Keratinocyte (primary cell): ENCODE measurements at regions not wholly inside any gene's neighbourhood (a gene's known extent, or its start where the extent isn't known, plus 50 kb on each side); places are given as distances from the start of the nearest gene placed in this dataset.

Experiments
- DNase-seq: peaks from one replicate; pipeline ENCODE4 v3.0.0-alpha.2; 2011; ENCODE audit warnings: low read depth, missing footprints, low spot score
- FAIRE-seq: peaks from 2 replicates; lab custom pipeline; 2011; peaks lifted over from hg19 to GRCh38; lab: Jason Lieb, UNC
- H2AFZ ChIP-seq: 2 replicates; pipeline ENCODE4 v1.6.0; 2012; ENCODE audit warnings: low read length, control low read depth, inconsistent platforms; ENCODE audit not compliant: control insufficient read depth
- H3K27ac ChIP-seq: 2 replicates; pipeline ENCODE4 v1.5.1; 2011; ENCODE audit warnings: low read length; ENCODE audit not compliant: control insufficient read depth, insufficient read depth
- H3K27me3 ChIP-seq: 3 replicates; pipeline ENCODE4 v1.6.0; 2011; ENCODE audit warnings: low read length; ENCODE audit not compliant: control insufficient read depth, insufficient read depth; ENCODE audit errors: extremely low read depth
- H3K36me3 ChIP-seq, 2 experiments: 2 replicates in 1 of 2; 3 replicates in 1 of 2; pipeline ENCODE4 v1.5.1; 2011; ENCODE audit warnings: low read length in 2 of 2, mild to moderate bottlenecking in 1 of 2; ENCODE audit not compliant: control insufficient read depth in 2 of 2, insufficient read depth in 2 of 2; ENCODE audit errors: extremely low read depth in 1 of 2
- H3K4me1 ChIP-seq: 3 replicates; pipeline ENCODE4 v1.5.1; 2011; ENCODE audit warnings: low read length; ENCODE audit not compliant: control insufficient read depth, insufficient read depth; ENCODE audit errors: extremely low read depth
- H3K4me2 ChIP-seq: 3 replicates; pipeline ENCODE4 v1.6.0; 2011; ENCODE audit warnings: low read depth, low read length; ENCODE audit not compliant: control insufficient read depth, insufficient read depth; ENCODE audit errors: extremely low read depth
- H3K4me3 ChIP-seq, 3 experiments: fragments of 200-600 bp in 1 of 3; sonication (generic) in 1 of 3; 2 replicates in 2 of 3; 3 replicates in 1 of 3; pipeline ENCODE4 v1.5.1; 2011 to 2016; ENCODE audit warnings: low read length in 3 of 3, mild to moderate bottlenecking in 3 of 3, control low read depth in 2 of 3, inconsistent platforms in 1 of 3, low read depth in 1 of 3, mixed read lengths in 1 of 3, mixed run types in 1 of 3, moderate library complexity in 1 of 3; ENCODE audit not compliant: control insufficient read depth in 2 of 3, insufficient read depth in 2 of 3; ENCODE audit errors: extremely low read depth in 1 of 3
- H3K79me2 ChIP-seq: 2 replicates; pipeline ENCODE4 v1.6.0; 2012; ENCODE audit warnings: low read length; ENCODE audit not compliant: control insufficient read depth, insufficient read depth
- H3K9ac ChIP-seq: 3 replicates; pipeline ENCODE4 v1.6.0; 2011; ENCODE audit warnings: low read length; ENCODE audit not compliant: control insufficient read depth, insufficient read depth; ENCODE audit errors: extremely low read depth
- H3K9me1 ChIP-seq: 3 replicates; pipeline ENCODE4 v1.6.0; 2011; ENCODE audit warnings: low read length; ENCODE audit not compliant: control insufficient read depth, insufficient read depth; ENCODE audit errors: extremely low read depth
- H3K9me3 ChIP-seq: 2 replicates; pipeline ENCODE4 v1.5.1; 2012; ENCODE audit warnings: low read depth, low read length; ENCODE audit not compliant: control insufficient read depth
- H4K20me1 ChIP-seq: 3 replicates; pipeline ENCODE4 v1.6.0; 2011; ENCODE audit warnings: low read length; ENCODE audit not compliant: control insufficient read depth, insufficient read depth; ENCODE audit errors: extremely low read depth
- EZH2 ChIP-seq: IDR thresholded peaks from one replicate; pipeline ENCODE4 v1.6.1; 2012; ENCODE audit warnings: inconsistent platforms, mild to moderate bottlenecking, low read length, moderate library complexity
- dilution Hi-C: fragments of 300-500 bp; cut with MboI; formaldehyde crosslinking; loops from one replicate; pipeline ENCODE4 v1.7.0; 2020; ENCODE audit warnings: low sequenced_read_pairs; ENCODE audit not compliant: extremely low pct_ligation_motif_present
- TF ChIP-seq, protein P1 (sequence below), 3 experiments: IDR thresholded peaks in 1 of 3; conservative IDR thresholded peaks in 1 of 3; optimal IDR thresholded peaks in 1 of 3; 2 replicates in 2 of 3; 3 replicates in 1 of 3; pipeline versions ENCODE3 to v1.5.1; 2011; ENCODE audit warnings: low read length in 3 of 3, mild to moderate bottlenecking in 3 of 3, moderate library complexity in 2 of 3, control low read depth in 1 of 3, inconsistent platforms in 1 of 3; ENCODE audit not compliant: insufficient read depth in 2 of 3; ENCODE audit errors: extremely low read depth in 1 of 3

DNA sequence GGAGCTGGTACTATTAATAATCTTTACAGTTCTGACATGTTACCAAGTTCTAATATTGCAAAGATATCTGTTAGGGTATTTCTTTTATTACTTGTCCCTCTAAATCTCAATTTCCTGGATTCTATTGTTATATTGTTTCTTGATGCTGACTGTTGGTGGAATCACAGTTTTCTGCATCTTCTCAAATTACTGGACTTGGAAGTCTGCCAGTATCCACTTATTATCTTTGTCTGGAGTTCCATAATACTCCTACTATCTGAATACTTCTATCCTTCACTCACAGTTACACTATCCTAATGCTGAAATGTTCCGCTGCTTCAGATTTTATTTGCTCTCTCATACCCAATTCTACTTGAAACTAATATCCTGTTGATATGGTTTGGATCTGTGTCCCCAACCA is 1985.7 kb upstream of the PRR20A start:
- no peak for DNase-seq
- dilution Hi-C loops = no loop called here
- H3K9ac ChIP-seq = no peak overlapping the region
- no peaks in the 10 kb centered on the region for H3K9me1 ChIP-seq
- H3K27me3 ChIP-seq = no peaks in the 10 kb centered on the region
- H3K4me1 ChIP-seq = no peaks in the 10 kb centered on the region
- H4K20me1 ChIP-seq = no peaks in the 10 kb centered on the region
- H2AFZ ChIP-seq = no peak overlapping the region
- FAIRE-seq = no peak
- TF ChIP-seq, protein P1, sequence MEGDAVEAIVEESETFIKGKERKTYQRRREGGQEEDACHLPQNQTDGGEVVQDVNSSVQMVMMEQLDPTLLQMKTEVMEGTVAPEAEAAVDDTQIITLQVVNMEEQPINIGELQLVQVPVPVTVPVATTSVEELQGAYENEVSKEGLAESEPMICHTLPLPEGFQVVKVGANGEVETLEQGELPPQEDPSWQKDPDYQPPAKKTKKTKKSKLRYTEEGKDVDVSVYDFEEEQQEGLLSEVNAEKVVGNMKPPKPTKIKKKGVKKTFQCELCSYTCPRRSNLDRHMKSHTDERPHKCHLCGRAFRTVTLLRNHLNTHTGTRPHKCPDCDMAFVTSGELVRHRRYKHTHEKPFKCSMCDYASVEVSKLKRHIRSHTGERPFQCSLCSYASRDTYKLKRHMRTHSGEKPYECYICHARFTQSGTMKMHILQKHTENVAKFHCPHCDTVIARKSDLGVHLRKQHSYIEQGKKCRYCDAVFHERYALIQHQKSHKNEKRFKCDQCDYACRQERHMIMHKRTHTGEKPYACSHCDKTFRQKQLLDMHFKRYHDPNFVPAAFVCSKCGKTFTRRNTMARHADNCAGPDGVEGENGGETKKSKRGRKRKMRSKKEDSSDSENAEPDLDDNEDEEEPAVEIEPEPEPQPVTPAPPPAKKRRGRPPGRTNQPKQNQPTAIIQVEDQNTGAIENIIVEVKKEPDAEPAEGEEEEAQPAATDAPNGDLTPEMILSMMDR (optimal IDR thresholded peaks at IDR 0.05 in 1 of 3, IDR thresholded peaks at IDR 0.05 in 1 of 3, conservative IDR thresholded peaks at IDR 0.05 in 1 of 3; ENCODE audit: extremely low read depth in 1 of 3, insufficient read depth in 2 of 3, low read length in 3 of 3) = no peak
- no peak for TF ChIP-seq EZH2
- peaks cover 1% of the 10 kb centered on the region for H3K9me3 ChIP-seq
- no peaks in the 10 kb centered on the region for H3K79me2 ChIP-seq
- no peak overlapping the region for H3K4me3 ChIP-seq
- H3K36me3 ChIP-seq = no peaks in the 10 kb centered on the region
- no peak overlapping the region for H3K4me2 ChIP-seq
- no peak overlapping the region for H3K27ac ChIP-seq

DNA sequence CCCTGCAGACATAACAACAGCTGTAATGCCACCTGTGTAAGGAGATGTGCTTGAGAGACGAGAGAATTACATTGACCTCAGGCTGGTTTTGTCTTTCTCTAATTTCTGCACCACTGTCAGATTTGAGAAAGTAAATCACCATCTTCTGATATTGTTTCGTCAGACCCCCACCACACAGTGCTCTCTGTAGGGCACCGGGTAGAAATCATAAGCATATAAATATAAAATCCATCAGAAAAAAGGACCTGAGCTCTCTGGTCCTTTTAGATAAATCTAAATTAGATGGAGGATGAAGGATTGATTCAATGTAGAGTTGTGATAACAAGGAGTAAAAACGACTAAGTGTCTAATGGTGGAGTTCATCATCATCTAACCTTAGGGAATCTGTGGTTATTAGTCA is 1981.0 kb upstream of the PRR20A start:
- Histone ChIP-seq H3K4me3 (no peak overlapping the region), H4K20me1 (no peaks in the 10 kb centered on the region), H3K9ac (no peak overlapping the region), H3K27ac (no peak overlapping the region), H3K79me2 (no peaks in the 10 kb centered on the region), H3K36me3 (no peaks in the 10 kb centered on the region), H3K4me1 (no peaks in the 10 kb centered on the region), H3K4me2 (no peak overlapping the region), H3K9me3 (peaks cover 1% of the 10 kb centered on the region), H3K27me3 (no peaks in the 10 kb centered on the region), H3K9me1 (no peaks in the 10 kb centered on the region), H2AFZ (no peak overlapping the region)
- dilution Hi-C loops = no loop called here
- TF ChIP-seq, protein P1 (optimal IDR thresholded peaks at IDR 0.05 in 1 of 3, IDR thresholded peaks at IDR 0.05 in 1 of 3, conservative IDR thresholded peaks at IDR 0.05 in 1 of 3; ENCODE audit: extremely low read depth in 1 of 3, insufficient read depth in 2 of 3, low read length in 3 of 3) = no peak
- no peak for TF ChIP-seq EZH2
- no peak for DNase-seq
- no peak for FAIRE-seq
